ENCODE measurements at regions not wholly inside any gene's neighbourhood (a gene's known extent, or its start where the extent isn't known, plus 50 kb on each side); places are given as distances from the start of the nearest gene placed in this dataset.

- DNase-seq (ENCODE audit: low read depth): peak; percentile 41
- TF ChIP-seq, protein P1, sequence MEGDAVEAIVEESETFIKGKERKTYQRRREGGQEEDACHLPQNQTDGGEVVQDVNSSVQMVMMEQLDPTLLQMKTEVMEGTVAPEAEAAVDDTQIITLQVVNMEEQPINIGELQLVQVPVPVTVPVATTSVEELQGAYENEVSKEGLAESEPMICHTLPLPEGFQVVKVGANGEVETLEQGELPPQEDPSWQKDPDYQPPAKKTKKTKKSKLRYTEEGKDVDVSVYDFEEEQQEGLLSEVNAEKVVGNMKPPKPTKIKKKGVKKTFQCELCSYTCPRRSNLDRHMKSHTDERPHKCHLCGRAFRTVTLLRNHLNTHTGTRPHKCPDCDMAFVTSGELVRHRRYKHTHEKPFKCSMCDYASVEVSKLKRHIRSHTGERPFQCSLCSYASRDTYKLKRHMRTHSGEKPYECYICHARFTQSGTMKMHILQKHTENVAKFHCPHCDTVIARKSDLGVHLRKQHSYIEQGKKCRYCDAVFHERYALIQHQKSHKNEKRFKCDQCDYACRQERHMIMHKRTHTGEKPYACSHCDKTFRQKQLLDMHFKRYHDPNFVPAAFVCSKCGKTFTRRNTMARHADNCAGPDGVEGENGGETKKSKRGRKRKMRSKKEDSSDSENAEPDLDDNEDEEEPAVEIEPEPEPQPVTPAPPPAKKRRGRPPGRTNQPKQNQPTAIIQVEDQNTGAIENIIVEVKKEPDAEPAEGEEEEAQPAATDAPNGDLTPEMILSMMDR (IDR thresholded peaks at IDR 0.05; ENCODE audit: insufficient read depth, low read depth, low read length, missing control alignments): no peak
Measured at GRCh38 chr3:161969867-161970266, 473.3 kb downstream of the OTOL1 start.

GRCh38 chr3:161975201-161975600 is 478.6 kb downstream of the OTOL1 start:
- no peak for DNase-seq (ENCODE audit: low read depth)
- H3K4me3 ChIP-seq (ENCODE audit: low read length): no peak overlapping the region
- TF ChIP-seq, protein P1 (IDR thresholded peaks at IDR 0.05; ENCODE audit: insufficient read depth, low read depth, low read length, missing control alignments): no peak

More at GRCh38 chr3:161969867-161970266, 473.3 kb downstream of the OTOL1 start:
- no peak overlapping the region for H3K4me3 ChIP-seq (ENCODE audit: low read length)

DNA sequence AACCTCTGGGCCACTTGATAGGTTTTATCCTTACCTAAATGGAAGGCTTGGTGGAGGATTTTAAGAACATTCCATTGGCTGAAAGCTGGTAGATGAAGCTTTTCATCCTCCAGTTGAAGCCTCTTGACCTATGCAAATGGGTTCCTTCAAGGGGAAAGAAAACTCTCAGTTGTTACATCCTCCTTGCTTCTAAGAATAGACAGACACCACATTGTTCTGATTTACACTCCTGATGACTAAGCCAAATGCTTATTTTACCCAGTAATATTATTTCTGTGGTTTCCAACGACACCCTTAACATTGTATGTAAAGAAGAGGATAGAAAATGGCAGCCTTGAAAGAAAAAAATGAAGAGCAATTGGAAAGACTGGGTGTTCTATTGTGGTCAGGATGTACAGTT is 480.5 kb downstream of the OTOL1 start:
- DNase-seq (ENCODE audit: low read depth): peak; percentile 25
- no peak overlapping the region for H3K4me3 ChIP-seq (ENCODE audit: low read length)
- TF ChIP-seq, protein P1 (IDR thresholded peaks at IDR 0.05; ENCODE audit: insufficient read depth, low read depth, low read length, missing control alignments): no peak

- no peak for DNase-seq (ENCODE audit: low read depth)
- TF ChIP-seq, protein P1 (IDR thresholded peaks at IDR 0.05; ENCODE audit: insufficient read depth, low read depth, low read length, missing control alignments): no peak
- H3K4me3 ChIP-seq (ENCODE audit: low read length): no peak overlapping the region
Measured at GRCh38 chr3:161977850-161978249, 481.2 kb downstream of the OTOL1 start.

- no peak overlapping the region for H3K4me3 ChIP-seq (ENCODE audit: low read length)
- DNase-seq (ENCODE audit: low read depth): no peak
- TF ChIP-seq, protein P1 (IDR thresholded peaks at IDR 0.05; ENCODE audit: insufficient read depth, low read depth, low read length, missing control alignments): no peak
Measured at GRCh38 chr3:161987933-161988332, 491.3 kb downstream of the OTOL1 start.

DNA sequence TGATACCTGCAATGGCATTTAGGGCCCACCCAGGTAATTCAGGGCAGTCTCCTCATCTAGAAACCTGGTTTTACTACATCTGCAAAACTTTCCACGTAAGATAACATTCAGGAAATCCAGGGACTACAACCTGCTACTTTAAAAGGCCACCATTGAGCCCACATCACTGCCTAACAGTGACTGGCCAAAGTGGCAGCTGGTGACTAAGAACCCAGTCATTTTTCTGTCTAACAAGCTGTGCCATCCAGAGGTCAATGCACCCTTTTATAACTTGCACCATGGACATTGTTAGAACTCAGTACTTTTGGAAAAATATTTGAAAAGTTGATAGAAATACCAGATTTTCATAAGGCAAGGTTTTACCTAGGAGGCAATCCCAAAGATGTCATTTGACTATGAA is 492.4 kb downstream of the OTOL1 start:
- TF ChIP-seq, protein P1 (IDR thresholded peaks at IDR 0.05; ENCODE audit: insufficient read depth, low read depth, low read length, missing control alignments): no peak
- H3K4me3 ChIP-seq (ENCODE audit: low read length): no peak overlapping the region

GRCh38 chr3:161990036-161990435 is 493.4 kb downstream of the OTOL1 start:
- no peak overlapping the region for H3K4me3 ChIP-seq (ENCODE audit: low read length)
- no peak for DNase-seq (ENCODE audit: low read depth)
- TF ChIP-seq, protein P1 (IDR thresholded peaks at IDR 0.05; ENCODE audit: insufficient read depth, low read depth, low read length, missing control alignments): no peak

More for the DNA sequence above, 492.4 kb downstream of the OTOL1 start:
- peak; percentile 9 for DNase-seq (ENCODE audit: low read depth)

Measured in epithelial cell of esophagus (primary cell).